GM23248 (cell line): ENCODE measurements at regions not wholly inside any gene's neighbourhood (a gene's known extent, or its start where the extent isn't known, plus 50 kb on each side); places are given as distances from the start of the nearest gene placed in this dataset.

Source experiments
- DNase-seq: peaks from one replicate; pipeline ENCODE4 v3.0.0-alpha.2; 2015
- H2AFZ ChIP-seq: fragments of 200-600 bp; sonication (generic); 2 replicates; pipeline ENCODE4 v1.6.1; 2016; ENCODE audit warnings: antibody characterized with exemption
- H3F3A ChIP-seq: fragments of 200-600 bp; sonication (generic); 2 replicates; pipeline ENCODE4 v1.6.1; 2016; ENCODE audit warnings: mild to moderate bottlenecking, antibody characterized with exemption, mixed run types; ENCODE audit not compliant: insufficient read depth
- H3K27ac ChIP-seq: fragments of 200-600 bp; sonication (generic); 2 replicates; pipeline ENCODE4 v1.5.1; 2016; ENCODE audit warnings: mild to moderate bottlenecking
- H3K27me3 ChIP-seq: fragments of 200-600 bp; sonication (generic); replicated peaks from 2 replicates; pipeline ENCODE4 v1.6.1; 2016; ENCODE audit warnings: mild to moderate bottlenecking; ENCODE audit not compliant: insufficient read depth
- H3K36me3 ChIP-seq: fragments of 200-600 bp; sonication (generic); 2 replicates; pipeline ENCODE4 v1.6.1; 2016; ENCODE audit warnings: low read depth, mild to moderate bottlenecking
- H3K4me1 ChIP-seq: fragments of 200-600 bp; sonication (generic); 2 replicates; pipeline ENCODE4 v1.6.1; 2016; ENCODE audit warnings: mild to moderate bottlenecking; ENCODE audit not compliant: insufficient read depth
- H3K4me2 ChIP-seq: fragments of 200-600 bp; sonication (generic); one replicate; pipeline ENCODE4 v1.6.1; 2016; ENCODE audit warnings: mild to moderate bottlenecking; ENCODE audit not compliant: unreplicated experiment
- H3K4me3 ChIP-seq: fragments of 200-600 bp; sonication (generic); 2 replicates; pipeline ENCODE4 v1.5.1; 2016; ENCODE audit warnings: mild to moderate bottlenecking
- H3K79me2 ChIP-seq: fragments of 200-600 bp; sonication (generic); 2 replicates; pipeline ENCODE4 v1.6.1; 2016; ENCODE audit warnings: mild to moderate bottlenecking; ENCODE audit not compliant: insufficient read depth
- H3K9ac ChIP-seq: fragments of 200-600 bp; sonication (generic); 2 replicates; pipeline ENCODE4 v1.6.1; 2016; ENCODE audit warnings: mild to moderate bottlenecking
- H3K9me2 ChIP-seq: fragments of 200-600 bp; sonication (generic); 2 replicates; pipeline ENCODE4 v1.6.1; 2016; ENCODE audit warnings: mixed run types, mild to moderate bottlenecking, moderate library complexity; ENCODE audit not compliant: insufficient read depth
- H3K9me3 ChIP-seq: fragments of 200-600 bp; sonication (generic); one replicate; pipeline ENCODE4 v1.6.1; 2017; ENCODE audit warnings: low read depth
- H4K20me1 ChIP-seq: fragments of 200-600 bp; sonication (generic); 2 replicates; pipeline ENCODE4 v1.6.0; 2016; ENCODE audit not compliant: insufficient read depth
- EZH2 ChIP-seq: fragments of 200-600 bp; sonication (generic); IDR thresholded peaks from 2 replicates; pipeline ENCODE4 v1.6.1; 2018; ENCODE audit warnings: antibody characterized with exemption, mild to moderate bottlenecking; ENCODE audit not compliant: insufficient read depth, poor library complexity, severe bottlenecking
- EZH2phosphoT487 ChIP-seq: fragments of 200-600 bp; sonication (generic); IDR thresholded peaks from 2 replicates; pipeline ENCODE4 v1.6.1; 2018; ENCODE audit warnings: antibody characterized with exemption, moderate library complexity, mild to moderate bottlenecking, low read depth; ENCODE audit not compliant: insufficient read depth
- WGBS, 2 experiments: methylation state at CpG; one replicate each; pipeline ENCODE4 v1.1.6; 2015 to 2017; ENCODE audit warnings: low lambda C conversion rate in 2 of 2, low coverage in 1 of 2; ENCODE audit errors: missing lambda C conversion rate in 2 of 2; 5-methylcytosine and 5-hydroxymethylcytosine counted together
- in situ Hi-C: fragments of 300-500 bp; cut with MboI; formaldehyde crosslinking; loops from 2 replicates; pipeline ENCODE4 v1.15.0; 2020

DNA sequence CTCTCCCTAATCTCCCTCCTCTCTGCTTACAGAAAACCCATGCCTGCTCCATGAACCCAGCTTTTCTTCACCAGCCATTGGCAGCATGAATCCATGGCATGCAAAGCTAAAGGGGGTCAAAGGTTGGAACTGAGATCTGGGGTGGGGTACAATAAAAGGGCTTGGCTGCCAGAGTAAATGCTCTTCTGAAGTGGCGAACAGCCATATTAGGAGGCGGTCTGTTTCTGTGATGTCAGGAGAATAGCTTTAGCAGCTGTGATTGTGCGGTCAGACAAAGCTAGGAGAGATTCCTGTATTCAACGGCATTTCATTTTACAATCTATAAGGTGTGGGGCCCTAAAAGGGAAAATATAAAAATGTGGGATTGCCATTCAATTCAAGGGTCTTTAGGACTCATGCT lies 71.7 kb upstream of the TMPRSS2 start:
- Histone ChIP-seq H3K27ac (no peak overlapping the region), H3K79me2 (no peaks in the 10 kb centered on the region), H3K4me1 (no peaks in the 10 kb centered on the region), H4K20me1 (no peaks in the 10 kb centered on the region), H3K27me3 (no peaks in the 10 kb centered on the region), H3F3A (no peaks in the 10 kb centered on the region), H3K4me3 (no peak overlapping the region), H2AFZ (no peak overlapping the region), H3K9me2 (no peaks in the 10 kb centered on the region), H3K36me3 (no peaks in the 10 kb centered on the region), H3K9ac (no peak overlapping the region), H3K4me2 (no peak overlapping the region), H3K9me3 (peaks cover 7% of the 10 kb centered on the region)
- TF ChIP-seq EZH2: no peak
- TF ChIP-seq EZH2phosphoT487: no peak
- 29% methylated on average over 4 of the region's 4 CpGs for WGBS, 2 experiments
- in situ Hi-C loops: no loop called here
- no peak for DNase-seq

GRCh38 chr21:41578716-41579115 lies 70.8 kb upstream of the TMPRSS2 start:
- H4K20me1 ChIP-seq: no peaks in the 10 kb centered on the region
- H3K4me1 ChIP-seq: no peaks in the 10 kb centered on the region
- no peak overlapping the region for H3K27ac ChIP-seq
- H3K4me2 ChIP-seq: no peak overlapping the region
- no peak for DNase-seq
- H3K4me3 ChIP-seq: no peak overlapping the region
- no peaks in the 10 kb centered on the region for H3K27me3 ChIP-seq
- H3K36me3 ChIP-seq: no peaks in the 10 kb centered on the region
- H3F3A ChIP-seq: no peaks in the 10 kb centered on the region
- H3K79me2 ChIP-seq: no peaks in the 10 kb centered on the region
- in situ Hi-C loops: no loop called here
- WGBS, 2 experiments: 17% methylated on average over 2 of the region's 2 CpGs
- no peak overlapping the region for H3K9ac ChIP-seq
- no peak overlapping the region for H2AFZ ChIP-seq
- TF ChIP-seq EZH2: no peak
- no peak for TF ChIP-seq EZH2phosphoT487
- no peaks in the 10 kb centered on the region for H3K9me2 ChIP-seq
- H3K9me3 ChIP-seq: peaks cover 7% of the 10 kb centered on the region

DNA sequence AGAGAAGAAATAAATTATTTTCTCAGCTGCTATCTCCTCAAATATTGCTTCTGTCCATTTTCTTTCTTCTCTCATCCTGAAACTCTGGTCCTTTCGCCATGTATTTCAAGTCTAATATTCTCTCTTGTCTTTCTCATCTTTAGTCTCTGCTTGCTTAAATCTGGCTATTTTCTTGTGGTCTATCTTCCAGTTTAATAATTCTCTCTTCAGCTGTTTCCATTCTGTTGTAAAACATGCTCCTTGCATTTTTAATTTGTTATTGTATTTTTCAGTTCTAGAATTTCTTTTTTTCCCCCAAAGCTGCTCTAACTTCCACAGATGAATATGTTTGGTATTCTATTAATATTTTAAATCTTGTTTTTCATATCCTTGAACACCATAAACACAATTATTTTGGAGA lies 70.1 kb upstream of the TMPRSS2 start:
- Histone ChIP-seq H3K36me3 (no peaks in the 10 kb centered on the region), H3K4me2 (no peak overlapping the region), H3F3A (no peaks in the 10 kb centered on the region), H3K4me1 (no peaks in the 10 kb centered on the region), H3K79me2 (no peaks in the 10 kb centered on the region), H3K27me3 (no peaks in the 10 kb centered on the region), H4K20me1 (no peaks in the 10 kb centered on the region), H3K4me3 (no peak overlapping the region), H3K9me3 (peaks cover 7% of the 10 kb centered on the region), H3K27ac (no peak overlapping the region), H3K9me2 (no peaks in the 10 kb centered on the region), H3K9ac (no peak overlapping the region), H2AFZ (no peak overlapping the region)
- 2 to 19% methylated on average over 1 of the region's 1 CpG for WGBS, 2 experiments
- DNase-seq: no peak
- TF ChIP-seq EZH2phosphoT487 (no peak), EZH2 (no peak)
- in situ Hi-C loops: no loop called here

DNA sequence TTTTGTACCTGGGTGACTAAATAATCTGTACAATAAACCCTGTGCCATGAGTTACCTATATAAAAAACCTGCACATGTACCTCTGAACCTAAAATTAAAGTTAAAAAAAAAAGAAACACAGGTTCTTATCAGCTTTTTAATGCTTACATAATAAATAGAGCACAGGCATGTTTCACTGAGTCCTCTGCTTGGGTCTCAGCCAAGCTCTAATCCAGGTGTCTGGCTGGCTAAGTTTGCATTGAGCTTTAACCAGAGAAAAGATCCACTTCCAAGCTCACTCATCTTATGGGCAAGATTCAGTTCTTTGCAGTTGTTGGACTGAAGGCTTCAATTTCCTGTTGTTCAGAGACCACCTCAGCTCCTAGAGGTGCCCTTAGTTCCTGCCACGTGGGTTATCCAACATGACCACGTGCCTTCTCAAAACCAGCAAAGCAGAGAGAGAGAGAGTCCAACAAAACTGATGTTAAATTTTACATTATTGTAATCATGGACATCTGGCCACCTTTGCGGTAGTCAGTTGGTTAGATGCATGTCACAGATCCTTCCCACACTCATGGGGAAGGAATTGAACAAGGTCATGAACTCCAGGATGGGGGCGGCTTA lies 68.2 kb upstream of the TMPRSS2 start:
- in situ Hi-C loops: no loop called here
- Histone ChIP-seq H3K27me3 (no peaks in the 10 kb centered on the region), H4K20me1 (no peaks in the 10 kb centered on the region), H3K4me3 (no peak overlapping the region), H3K4me2 (no peak overlapping the region), H3K27ac (no peak overlapping the region), H3K9ac (no peak overlapping the region), H3F3A (no peaks in the 10 kb centered on the region), H2AFZ (no peak overlapping the region), H3K36me3 (no peaks in the 10 kb centered on the region), H3K9me3 (peaks cover 7% of the 10 kb centered on the region), H3K79me2 (no peaks in the 10 kb centered on the region), H3K9me2 (no peaks in the 10 kb centered on the region), H3K4me1 (no peaks in the 10 kb centered on the region)
- DNase-seq: no peak
- 27 to 32% methylated on average over 4 of the region's 4 CpGs for WGBS, 2 experiments
- TF ChIP-seq EZH2phosphoT487: no peak
- TF ChIP-seq EZH2: no peak
